K562 (cell line): ENCODE measurements at regions not wholly inside any gene's neighbourhood (a gene's known extent, or its start where the extent isn't known, plus 50 kb on each side); places are given as distances from the start of the nearest gene placed in this dataset.

Experiments
- ATAC-seq: fragments of 200-7000 bp; cut with Tn5 transposase; 3 replicates; pipeline ENCODE4 v1.9.1; 2020; ENCODE audit warnings: moderate library complexity
- BruUV-seq: library from RNA; stranded (reverse); fragments of 400-500 nt; replicated peaks from 2 replicates; lab custom pipeline; 2021; lab: Mats Ljungman, UMichigan
- CTCF ChIA-PET: fragments of 300-600 bp; formaldehyde crosslinking; extraction: SDS; loops from one replicate; lab custom pipeline; 2021; ENCODE audit warnings: low intra/inter-chr PET ratio; lab: Yijun Ruan, JAX
- POLR2A ChIA-PET: fragments of 300-600, 350-650 bp; sonication (Branson Sonifier 250); formaldehyde crosslinking; extraction: SDS; loops from one replicate; lab custom pipeline; 2021; ENCODE audit warnings: antibody characterized with exemption, inconsistent platforms; lab: Yijun Ruan, JAX
- DNase-seq, 4 experiments: peaks; one replicate each; pipeline versions ENCODE4 v3.0.0 to v3.0.0-alpha.2; 2011 to 2018; ENCODE audit warnings: low spot score in 3 of 4, mixed read lengths in 3 of 4; ENCODE audit errors: extremely low read depth in 1 of 4
- FAIRE-seq: peaks from 2 replicates; lab custom pipeline; 2011; peaks lifted over from hg19 to GRCh38; lab: Jason Lieb, UNC
- H2AFZ ChIP-seq: 2 replicates; pipeline ENCODE4 v1.6.0; 2011; ENCODE audit warnings: low read depth, low read length, control low read depth, inconsistent platforms
- H3K27ac ChIP-seq: fragments of 200-600 bp; 3 replicates; pipeline ENCODE4 v1.8.0; 2011; ENCODE audit warnings: low read depth, mild to moderate bottlenecking, control low read depth, inconsistent platforms, low read length, moderate library complexity, mixed read lengths; ENCODE audit errors: extremely low read depth
- H3K27me3 ChIP-seq, 2 experiments: fragments of 300-600 bp in 1 of 2; 2 replicates in 1 of 2; 3 replicates in 1 of 2; pipeline versions ENCODE4 v1.6.0 to v1.8.0; 2011; ENCODE audit warnings: inconsistent platforms in 2 of 2, low read length in 2 of 2, mild to moderate bottlenecking in 1 of 2, mixed read lengths in 1 of 2, moderate library complexity in 1 of 2; ENCODE audit not compliant: control insufficient read depth in 2 of 2, insufficient read depth in 2 of 2
- H3K36me3 ChIP-seq: fragments of 300-600 bp; 3 replicates; pipeline ENCODE4 v1.8.0; 2011; ENCODE audit warnings: mild to moderate bottlenecking, low read length, inconsistent platforms; ENCODE audit not compliant: control insufficient read depth, insufficient read depth
- H3K4me1 ChIP-seq, 2 experiments: fragments of 200-600 bp in 1 of 2; replicated peaks in 1 of 2; 2 replicates in 1 of 2; 3 replicates in 1 of 2; pipeline versions ENCODE4 v1.5.1 to v1.8.0; 2011; ENCODE audit warnings: inconsistent platforms in 2 of 2, low read length in 2 of 2, mild to moderate bottlenecking in 1 of 2, mixed read lengths in 1 of 2, moderate library complexity in 1 of 2; ENCODE audit not compliant: control insufficient read depth in 2 of 2, insufficient read depth in 2 of 2
- H3K4me2 ChIP-seq: 2 replicates; pipeline ENCODE4 v1.6.1; 2011; ENCODE audit warnings: low read length, control low read depth, inconsistent platforms, mixed read lengths; ENCODE audit not compliant: insufficient read depth
- H3K4me3 ChIP-seq: fragments of 200-600 bp; sonication (generic), shearing (Covaris generic); 2 replicates; pipeline ENCODE4 v1.5.1; 2016; ENCODE audit warnings: control low read depth, inconsistent platforms
- H3K79me2 ChIP-seq: fragments of 200-600 bp; 3 replicates; pipeline ENCODE4 v1.8.0; 2011; ENCODE audit warnings: low read length, inconsistent platforms; ENCODE audit not compliant: control insufficient read depth, insufficient read depth
- H3K9ac ChIP-seq, 2 experiments: 2 replicates each; pipeline versions ENCODE4 v1.6.0 to v1.6.1; 2011; ENCODE audit warnings: low read depth in 2 of 2, low read length in 2 of 2, control low read depth in 1 of 2, inconsistent platforms in 1 of 2, mild to moderate bottlenecking in 1 of 2, mixed read lengths in 1 of 2; ENCODE audit not compliant: insufficient read depth in 1 of 2
- H3K9me1 ChIP-seq: one replicate; pipeline ENCODE4 v1.6.0; 2011; ENCODE audit warnings: inconsistent platforms, mild to moderate bottlenecking, low read length, moderate library complexity; ENCODE audit not compliant: control insufficient read depth, insufficient read depth
- H3K9me3 ChIP-seq: replicated peaks from 2 replicates; pipeline ENCODE4 v1.5.1; 2011; ENCODE audit warnings: low read depth, low read length, inconsistent platforms; ENCODE audit not compliant: control insufficient read depth, insufficient read depth
- H4K20me1 ChIP-seq: replicated peaks from 2 replicates; pipeline ENCODE4 v1.6.1; 2011; ENCODE audit warnings: low read length, inconsistent platforms, mixed read lengths; ENCODE audit not compliant: control insufficient read depth, insufficient read depth
- C11orf30 ChIP-seq: fragments of 450-650 bp; IDR thresholded peaks from 2 replicates; pipeline ENCODE4 v1.6.1; 2016; ENCODE audit warnings: low read depth, mild to moderate bottlenecking
- HDGF ChIP-seq: fragments of 450-650 bp; IDR thresholded peaks from 2 replicates; pipeline ENCODE4 v1.6.1; 2016
- HNRNPLL ChIP-seq: fragments of 200-400 bp; formaldehyde crosslinking; IDR thresholded peaks from 2 replicates; pipeline ENCODE4 v1.6.1; 2017; ENCODE audit warnings: low read length, low read depth, mild to moderate bottlenecking; ENCODE audit not compliant: poor library complexity, severe bottlenecking
- KDM5B ChIP-seq: fragments of 200-600 bp; sonication (generic); IDR thresholded peaks from 2 replicates; pipeline ENCODE4 v1.6.1; 2012; ENCODE audit warnings: low read depth, mild to moderate bottlenecking, moderate library complexity, low read length, control low read depth, inconsistent platforms; ENCODE audit not compliant: insufficient replicate concordance
- MTA2 ChIP-seq: fragments of 450-650 bp; IDR thresholded peaks from 2 replicates; pipeline ENCODE4 v1.6.1; 2016; ENCODE audit warnings: low read depth
- POLR2H ChIP-seq: IDR thresholded peaks from 2 replicates; pipeline ENCODE4 v1.6.1; 2016; ENCODE audit warnings: missing genetic modification characterization, low read depth, mild to moderate bottlenecking, control low read depth, missing compliant biosample characterization, moderate library complexity
- RBBP5 ChIP-seq: fragments of 200-600 bp; sonication (generic); IDR thresholded peaks from 2 replicates; pipeline ENCODE4 v1.6.1; 2012; ENCODE audit warnings: borderline replicate concordance, mild to moderate bottlenecking, low read length, control low read depth, inconsistent platforms; ENCODE audit not compliant: insufficient read depth, poor library complexity, severe bottlenecking
- TFAM ChIP-seq: fragments of 250-450 bp; sonication (Bioruptor Pico); conservative IDR thresholded peaks from 2 replicates; pipeline ENCODE4 v1.5.0; 2021; ENCODE audit warnings: mild to moderate bottlenecking, moderate library complexity
- ZBTB17 ChIP-seq: fragments of 450-650 bp; formaldehyde crosslinking; IDR thresholded peaks from 2 replicates; pipeline ENCODE4 v1.4.0; 2020; ENCODE audit warnings: mild to moderate bottlenecking
- ZEB2 ChIP-seq: fragments of 450-650 bp; IDR thresholded peaks from 2 replicates; pipeline ENCODE4 v1.6.1; 2016
- ZNF263 ChIP-seq: sonication (generic); formaldehyde crosslinking; IDR thresholded peaks from 2 replicates; pipeline ENCODE4 v1.8.0; 2022; ENCODE audit warnings: mild to moderate bottlenecking, missing genetic modification reagents, borderline replicate concordance
- WGBS: fragments of 100-300 bp; shearing (Covaris generic); methylation state at CpG from one replicate; pipeline ENCODE4 v1.1.6; 2016; ENCODE audit warnings: low coverage, mixed read lengths; ENCODE audit not compliant: insufficient coverage; ENCODE audit errors: missing lambda C conversion rate; 5-methylcytosine and 5-hydroxymethylcytosine counted together
- in situ Hi-C: fragments of 300-500 bp; cut with MboI; formaldehyde crosslinking; loops from 4 replicates; pipeline ENCODE4 v1.15.0; 2018; ENCODE audit warnings: inconsistent platforms, mixed read lengths
- intact Hi-C: fragments of 100-400 bp; cut with micrococcal nuclease; formaldehyde crosslinking; loops from 2 replicates; pipeline ENCODE4 v1.14.2; 2022
- TF ChIP-seq, protein P1 (sequence below): IDR thresholded peaks from 3 replicates; pipeline ENCODE4 v1.6.1; 2011; ENCODE audit warnings: borderline replicate concordance, mild to moderate bottlenecking; ENCODE audit not compliant: insufficient read length, insufficient read depth

DNA sequence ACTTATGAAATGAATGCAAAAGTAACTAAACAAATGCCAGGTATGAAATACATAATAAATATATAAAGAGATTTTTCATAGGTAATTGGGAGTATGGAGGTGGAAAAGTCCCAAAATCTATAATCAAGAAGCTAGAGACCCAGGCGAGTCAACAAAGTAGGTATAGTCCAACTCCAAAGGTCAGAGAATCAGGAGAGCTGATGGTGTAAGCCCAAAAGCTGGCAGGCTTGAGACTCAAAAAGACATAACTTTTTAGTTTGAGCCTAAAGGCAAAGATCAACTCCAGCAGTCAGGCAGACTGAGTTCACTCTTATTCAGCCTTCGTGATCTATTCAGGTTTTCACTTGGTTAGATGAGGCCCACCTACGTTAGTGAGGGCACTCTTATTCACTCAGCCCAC, 157.4 kb upstream of the TMCO5A start:
- H3K79me2 ChIP-seq, result no peaks in the 10 kb centered on the region
- no peak for ATAC-seq
- TF ChIP-seq TFAM (CRISPR knock-in tag) (no peak), HDGF (no peak), ZNF263 (CRISPR knock-in tag) (no peak), ZBTB17 (no peak), ZEB2 (no peak), HNRNPLL (no peak), C11orf30 (no peak), RBBP5 (no peak), MTA2 (no peak), KDM5B (no peak), POLR2H (tag) (no peak)
- TF ChIP-seq, protein P1, sequence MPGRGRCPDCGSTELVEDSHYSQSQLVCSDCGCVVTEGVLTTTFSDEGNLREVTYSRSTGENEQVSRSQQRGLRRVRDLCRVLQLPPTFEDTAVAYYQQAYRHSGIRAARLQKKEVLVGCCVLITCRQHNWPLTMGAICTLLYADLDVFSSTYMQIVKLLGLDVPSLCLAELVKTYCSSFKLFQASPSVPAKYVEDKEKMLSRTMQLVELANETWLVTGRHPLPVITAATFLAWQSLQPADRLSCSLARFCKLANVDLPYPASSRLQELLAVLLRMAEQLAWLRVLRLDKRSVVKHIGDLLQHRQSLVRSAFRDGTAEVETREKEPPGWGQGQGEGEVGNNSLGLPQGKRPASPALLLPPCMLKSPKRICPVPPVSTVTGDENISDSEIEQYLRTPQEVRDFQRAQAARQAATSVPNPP, result no peak
- no peak for FAIRE-seq
- no peaks in the 10 kb centered on the region for H3K27me3 ChIP-seq
- no peak overlapping the region for H3K4me2 ChIP-seq
- WGBS, result 0% methylated on average over 3 of the region's 3 CpGs
- no peaks in the 10 kb centered on the region for H4K20me1 ChIP-seq
- H3K36me3 ChIP-seq, result no peaks in the 10 kb centered on the region
- H3K9ac ChIP-seq, result no peak overlapping the region
- no peaks in the 10 kb centered on the region for H3K4me1 ChIP-seq
- H2AFZ ChIP-seq, result no peak overlapping the region
- CTCF ChIA-PET, result no interaction called here
- BruUV-seq, result no TSS peak
- no peak overlapping the region for H3K27ac ChIP-seq
- no peaks in the 10 kb centered on the region for H3K9me1 ChIP-seq
- H3K9me3 ChIP-seq, result no peaks in the 10 kb centered on the region
- in situ Hi-C loops (no loop called here), intact Hi-C loops (no loop called here)
- DNase-seq, result no peak
- POLR2A ChIA-PET, result interaction anchor here (0.6 kb wide), 1 partner anchor 331 kb away, joined by 3 read pairs; no protein-coding TSS in a partner anchor
- no peak overlapping the region for H3K4me3 ChIP-seq
